Natural killer cell (primary cell): ENCODE measurements at regions not wholly inside any gene's neighbourhood (a gene's known extent, or its start where the extent isn't known, plus 50 kb on each side); places are given as distances from the start of the nearest gene placed in this dataset.

Experiments
- ATAC-seq, 3 donors: fragments of 150-1000 bp in 2 of 3; fragments of 200-7000 bp in 1 of 3; cut with Tn5 transposase; 1 replicate in 1 of 3; 2 replicates in 2 of 3; pipeline ENCODE4 v1.10.0; 2021; ENCODE audit warnings: mild to moderate bottlenecking in 2 of 3, moderate library complexity in 2 of 3
- DNase-seq, 2 donors: peaks; one replicate each; pipeline versions ENCODE4 v3.0.0 to v3.0.0-alpha.2; 2013 to 2021; ENCODE audit warnings: mixed read lengths in 1 of 2
- H3K27ac ChIP-seq: one replicate; pipeline ENCODE4 v1.5.1; 2013; ENCODE audit warnings: mild to moderate bottlenecking, low read length
- H3K27me3 ChIP-seq: one replicate; pipeline ENCODE4 v1.6.1; 2013; ENCODE audit warnings: low read length; ENCODE audit not compliant: control insufficient read depth, insufficient read depth
- H3K36me3 ChIP-seq: one replicate; pipeline ENCODE4 v1.6.1; 2013; ENCODE audit warnings: low read length; ENCODE audit not compliant: control insufficient read depth, insufficient read depth
- H3K4me1 ChIP-seq: one replicate; pipeline ENCODE4 v1.6.1; 2013; ENCODE audit warnings: low read length; ENCODE audit not compliant: control insufficient read depth, insufficient read depth
- H3K4me3 ChIP-seq: one replicate; pipeline ENCODE4 v1.5.1; 2013; ENCODE audit warnings: low read length
- H3K9me3 ChIP-seq: one replicate; pipeline ENCODE4 v1.6.1; 2013; ENCODE audit warnings: low read length; ENCODE audit not compliant: control insufficient read depth, insufficient read depth
- H3K27ac Mint-ChIP-seq, 2 donors: one replicate each; pipeline ENCODE4 v1.8.0; 2022; ENCODE audit warnings: mild to moderate bottlenecking in 2 of 2, mixed read lengths in 2 of 2, moderate library complexity in 1 of 2
- H3K27me3 Mint-ChIP-seq, 2 donors: one replicate each; pipeline ENCODE4 v1.8.0; 2022; ENCODE audit warnings: low read depth in 2 of 2, mixed read lengths in 2 of 2
- H3K36me3 Mint-ChIP-seq: one replicate; pipeline ENCODE4 v1.8.0; 2022; ENCODE audit warnings: mixed read lengths
- H3K4me1 Mint-ChIP-seq, 2 donors: one replicate each; pipeline ENCODE4 v1.8.0; 2022; ENCODE audit warnings: mixed read lengths in 2 of 2
- H3K4me3 Mint-ChIP-seq: one replicate; pipeline ENCODE4 v1.8.0; 2022; ENCODE audit warnings: mild to moderate bottlenecking, moderate library complexity, mixed read lengths
- H3K9me3 Mint-ChIP-seq, 2 donors: one replicate each; pipeline ENCODE4 v1.8.0; 2022; ENCODE audit warnings: mixed read lengths in 2 of 2
- CTCF ChIP-seq: fragments of 200-600 bp; IDR thresholded peaks from one replicate; pipeline ENCODE4 v1.8.0; 2022; ENCODE audit warnings: antibody characterized with exemption
- WGBS: methylation state at CpG from one replicate; pipeline ENCODE4 v1.1.7; 2013; ENCODE audit warnings: missing lambda C conversion rate; ENCODE audit not compliant: insufficient coverage; 5-methylcytosine and 5-hydroxymethylcytosine counted together
- intact Hi-C: fragments of 100-400 bp; cut with micrococcal nuclease; formaldehyde crosslinking; loops from one replicate; pipeline ENCODE4 v1.14.2; 2022

- DNase-seq: no peak
- Histone ChIP-seq H3K4me3 (no peak overlapping the region), H3K27ac (no peak overlapping the region), H3K9me3 (no peaks in the 10 kb centered on the region), H3K36me3 (no peaks in the 10 kb centered on the region), H3K27me3 (no peaks in the 10 kb centered on the region), H3K4me1 (no peaks in the 10 kb centered on the region)
- Mint-ChIP-seq H3K27me3 (peaks cover 0 to 2% of the 10 kb centered on the region in 2 donors), H3K4me1 (no peaks in the 10 kb centered on the region), H3K9me3 (peaks cover 3 to 12% of the 10 kb centered on the region in 2 donors), H3K36me3 (no peaks in the 10 kb centered on the region), H3K4me3 (no peak overlapping the region), H3K27ac (no peak overlapping the region)
- WGBS: 80% methylated on average over 2 of the region's 2 CpGs
- no peak for TF ChIP-seq CTCF
- intact Hi-C loops: no loop called here
- no peak for ATAC-seq
Observed at GRCh38 chr6:88365656-88366055, 199.5 kb upstream of the CNR1 start.

GRCh38 chr6:88365230-88365629, 199.1 kb upstream of the CNR1 start:
- Histone ChIP-seq H3K27me3 (no peaks in the 10 kb centered on the region), H3K9me3 (no peaks in the 10 kb centered on the region), H3K27ac (no peak overlapping the region), H3K36me3 (no peaks in the 10 kb centered on the region), H3K4me3 (no peak overlapping the region), H3K4me1 (no peaks in the 10 kb centered on the region)
- no peak overlapping the region for H3K27ac Mint-ChIP-seq
- H3K4me1 Mint-ChIP-seq: no peaks in the 10 kb centered on the region
- DNase-seq: no peak
- peaks cover 3 to 12% of the 10 kb centered on the region in 2 donors for H3K9me3 Mint-ChIP-seq
- no peak for ATAC-seq
- H3K4me3 Mint-ChIP-seq: no peak overlapping the region
- peaks cover 0 to 2% of the 10 kb centered on the region in 2 donors for H3K27me3 Mint-ChIP-seq
- intact Hi-C loops: no loop called here
- 81% methylated on average over 2 of the region's 2 CpGs for WGBS
- H3K36me3 Mint-ChIP-seq: no peaks in the 10 kb centered on the region
- no peak for TF ChIP-seq CTCF

GRCh38 chr6:88361754-88362153, 195.6 kb upstream of the CNR1 start:
- no peak overlapping the region for H3K4me3 ChIP-seq
- WGBS: 80% methylated on average over 4 of the region's 4 CpGs
- H3K27me3 ChIP-seq: no peaks in the 10 kb centered on the region
- no peaks in the 10 kb centered on the region for H3K4me1 ChIP-seq
- Mint-ChIP-seq H3K36me3 (no peaks in the 10 kb centered on the region), H3K4me3 (no peak overlapping the region), H3K27me3 (no peaks in the 10 kb centered on the region), H3K4me1 (no peaks in the 10 kb centered on the region), H3K27ac (no peak overlapping the region), H3K9me3 (peaks cover 0 to 4% of the 10 kb centered on the region in 2 donors)
- no peak overlapping the region for H3K27ac ChIP-seq
- H3K9me3 ChIP-seq: no peaks in the 10 kb centered on the region
- intact Hi-C loops: no loop called here
- no peaks in the 10 kb centered on the region for H3K36me3 ChIP-seq
- ATAC-seq (no peak), DNase-seq (no peak)
- no peak for TF ChIP-seq CTCF

GRCh38 chr6:88361298-88361697, 195.2 kb upstream of the CNR1 start:
- Histone ChIP-seq H3K36me3 (no peaks in the 10 kb centered on the region), H3K27ac (no peak overlapping the region), H3K4me1 (no peaks in the 10 kb centered on the region), H3K4me3 (no peak overlapping the region), H3K27me3 (no peaks in the 10 kb centered on the region), H3K9me3 (no peaks in the 10 kb centered on the region)
- H3K36me3 Mint-ChIP-seq: no peaks in the 10 kb centered on the region
- ATAC-seq (no peak), DNase-seq (no peak)
- TF ChIP-seq CTCF: no peak
- H3K4me3 Mint-ChIP-seq: no peak overlapping the region
- WGBS: 80% methylated on average over 3 of the region's 3 CpGs
- no peaks in the 10 kb centered on the region for H3K27me3 Mint-ChIP-seq
- peaks cover 0 to 2% of the 10 kb centered on the region in 2 donors for H3K9me3 Mint-ChIP-seq
- H3K4me1 Mint-ChIP-seq: no peaks in the 10 kb centered on the region
- intact Hi-C loops: no loop called here
- no peak overlapping the region for H3K27ac Mint-ChIP-seq
